GM23248 (cell line): ENCODE measurements at regions not wholly inside any gene's neighbourhood (a gene's known extent, or its start where the extent isn't known, plus 50 kb on each side); places are given as distances from the start of the nearest gene placed in this dataset.

Experiments used
- EZH2 ChIP-seq: fragments of 200-600 bp; sonication (generic); IDR thresholded peaks from 2 replicates; pipeline ENCODE4 v1.6.1; 2018; ENCODE audit warnings: antibody characterized with exemption, mild to moderate bottlenecking; ENCODE audit not compliant: insufficient read depth, poor library complexity, severe bottlenecking
- EZH2phosphoT487 ChIP-seq: fragments of 200-600 bp; sonication (generic); IDR thresholded peaks from 2 replicates; pipeline ENCODE4 v1.6.1; 2018; ENCODE audit warnings: antibody characterized with exemption, moderate library complexity, mild to moderate bottlenecking, low read depth; ENCODE audit not compliant: insufficient read depth

GRCh38 chr13:73300718-73301425 is 242.1 kb downstream of the KLF5 start:
- TF ChIP-seq EZH2 (no peak), EZH2phosphoT487 (no peak)
